GM23338 (cell line): ENCODE measurements at regions not wholly inside any gene's neighbourhood (a gene's known extent, or its start where the extent isn't known, plus 50 kb on each side); places are given as distances from the start of the nearest gene placed in this dataset.

ENCODE experiments used
- ATAC-seq: fragments of 200-7000 bp; cut with Tn5 transposase; 3 replicates; pipeline ENCODE4 v1.9.1; 2020
- DNase-seq: peaks from one replicate; pipeline ENCODE4 v3.0.0-alpha.2; 2015; ENCODE audit warnings: low spot score
- H2AFZ ChIP-seq: fragments of 200-600 bp; sonication (generic); 2 replicates; pipeline ENCODE4 v1.8.0; 2016; ENCODE audit warnings: antibody characterized with exemption, mild to moderate bottlenecking, moderate library complexity
- H3F3A ChIP-seq: fragments of 200-600 bp; sonication (generic); replicated peaks from 2 replicates; pipeline ENCODE4 v1.8.0; 2017; ENCODE audit warnings: antibody characterized with exemption, mixed run types, low read depth
- H3K27ac ChIP-seq: fragments of 200-600 bp; sonication (generic); 2 replicates; pipeline ENCODE4 v1.6.1; 2016; ENCODE audit warnings: low read depth
- H3K27me3 ChIP-seq: fragments of 200-600 bp; sonication (generic); 2 replicates; pipeline ENCODE4 v1.8.0; 2016; ENCODE audit warnings: mild to moderate bottlenecking, mixed run types, moderate library complexity; ENCODE audit not compliant: insufficient read depth
- H3K36me3 ChIP-seq: fragments of 200-600 bp; sonication (generic); 2 replicates; pipeline ENCODE4 v1.8.0; 2016; ENCODE audit warnings: mild to moderate bottlenecking; ENCODE audit not compliant: insufficient read depth
- H3K4me1 ChIP-seq: fragments of 200-600 bp; sonication (generic); 2 replicates; pipeline ENCODE4 v1.8.0; 2016; ENCODE audit warnings: mild to moderate bottlenecking, moderate library complexity; ENCODE audit not compliant: insufficient read depth
- H3K4me2 ChIP-seq: fragments of 200-600 bp; sonication (generic); 2 replicates; pipeline ENCODE4 v1.7.1; 2017; ENCODE audit warnings: mixed run types
- H3K4me3 ChIP-seq: fragments of 200-600 bp; sonication (generic); 2 replicates; pipeline ENCODE4 v1.6.1; 2016; ENCODE audit warnings: mixed run types
- H3K79me2 ChIP-seq: fragments of 200-600 bp; sonication (generic); replicated peaks from 2 replicates; pipeline ENCODE4 v1.8.0; 2017; ENCODE audit warnings: mild to moderate bottlenecking; ENCODE audit not compliant: insufficient read depth
- H3K9me2 ChIP-seq: fragments of 200-600 bp; sonication (generic); 2 replicates; pipeline ENCODE4 v1.8.0; 2017; ENCODE audit not compliant: insufficient read depth
- H4K20me1 ChIP-seq: fragments of 200-600 bp; sonication (generic); replicated peaks from 2 replicates; pipeline ENCODE4 v1.8.0; 2017; ENCODE audit warnings: mild to moderate bottlenecking; ENCODE audit not compliant: insufficient read depth
- H3K27ac Mint-ChIP-seq: 2 replicates; pipeline ENCODE4 v1.8.0; 2020; ENCODE audit warnings: inconsistent platforms, mild to moderate bottlenecking, moderate library complexity, mixed read lengths
- H3K27me3 Mint-ChIP-seq: 3 replicates; pipeline ENCODE4 v1.8.0; 2022; ENCODE audit warnings: low read depth, mild to moderate bottlenecking, moderate library complexity, mixed read lengths, inconsistent platforms; ENCODE audit not compliant: insufficient read depth, poor library complexity
- H3K36me3 Mint-ChIP-seq: 3 replicates; pipeline ENCODE4 v1.8.0; 2021; ENCODE audit warnings: low read depth, mild to moderate bottlenecking, inconsistent platforms, moderate library complexity, mixed read lengths
- H3K4me1 Mint-ChIP-seq: 3 replicates; pipeline ENCODE4 v1.8.0; 2020; ENCODE audit warnings: mild to moderate bottlenecking, inconsistent platforms, mixed read lengths
- H3K4me3 Mint-ChIP-seq: 3 replicates; pipeline ENCODE4 v1.8.0; 2021; ENCODE audit warnings: moderate library complexity, mild to moderate bottlenecking, inconsistent platforms, mixed read lengths
- H3K9me3 Mint-ChIP-seq: 3 replicates; pipeline ENCODE4 v1.8.0; 2020; ENCODE audit warnings: moderate library complexity, mild to moderate bottlenecking, inconsistent platforms, mixed read lengths
- CREB1 ChIP-seq: fragments of 250-450 bp; sonication (Bioruptor Pico); IDR thresholded peaks from 2 replicates; pipeline ENCODE4 v1.5.0; 2020; ENCODE audit warnings: low read depth, mild to moderate bottlenecking, moderate library complexity
- CTCF ChIP-seq, 2 experiments: fragments of 200-600 bp in 1 of 2; sonication (generic) in 1 of 2; conservative IDR thresholded peaks; 2 replicates each; pipeline versions ENCODE4 v1.5.1 to v1.6.1; 2016 to 2017; ENCODE audit warnings: antibody characterized with exemption in 2 of 2, low read depth in 2 of 2, mild to moderate bottlenecking in 2 of 2, moderate library complexity in 1 of 2
- EZH2phosphoT487 ChIP-seq: fragments of 200-600 bp; sonication (generic); IDR thresholded peaks from one replicate; pipeline ENCODE4 v1.8.1; 2018; ENCODE audit warnings: antibody characterized with exemption; ENCODE audit not compliant: unreplicated experiment
- POLR2AphosphoS5 ChIP-seq: IDR thresholded peaks from 2 replicates; pipeline ENCODE4 v1.6.1; 2016; ENCODE audit warnings: antibody characterized with exemption, low read depth
- REST ChIP-seq: IDR thresholded peaks from one replicate; pipeline ENCODE4 v1.6.1; 2018; ENCODE audit warnings: antibody characterized with exemption; ENCODE audit not compliant: unreplicated experiment
- STAT1 ChIP-seq: IDR thresholded peaks from one replicate; pipeline ENCODE4 v1.6.1; 2016; ENCODE audit warnings: antibody characterized with exemption; ENCODE audit not compliant: unreplicated experiment
- ZNF114 ChIP-seq: fragments of 250-450 bp; sonication (Bioruptor Pico); IDR thresholded peaks from 2 replicates; pipeline ENCODE4 v1.5.0; 2020; ENCODE audit warnings: mild to moderate bottlenecking, moderate library complexity
- ZNF331 ChIP-seq: fragments of 250-450 bp; sonication (Bioruptor Pico); IDR thresholded peaks from 2 replicates; pipeline ENCODE4 v1.5.0; 2020; ENCODE audit warnings: low read depth, mild to moderate bottlenecking, moderate library complexity
- TF ChIP-seq, protein P1 (sequence below): fragments of 250-450 bp; sonication (Bioruptor Pico); IDR thresholded peaks from 2 replicates; pipeline ENCODE4 v1.5.0; 2020; ENCODE audit warnings: mild to moderate bottlenecking, moderate library complexity
- TF ChIP-seq, protein P2 (sequence below): IDR thresholded peaks from 2 replicates; pipeline ENCODE4 v1.6.1; 2016; ENCODE audit warnings: antibody characterized with exemption

DNA sequence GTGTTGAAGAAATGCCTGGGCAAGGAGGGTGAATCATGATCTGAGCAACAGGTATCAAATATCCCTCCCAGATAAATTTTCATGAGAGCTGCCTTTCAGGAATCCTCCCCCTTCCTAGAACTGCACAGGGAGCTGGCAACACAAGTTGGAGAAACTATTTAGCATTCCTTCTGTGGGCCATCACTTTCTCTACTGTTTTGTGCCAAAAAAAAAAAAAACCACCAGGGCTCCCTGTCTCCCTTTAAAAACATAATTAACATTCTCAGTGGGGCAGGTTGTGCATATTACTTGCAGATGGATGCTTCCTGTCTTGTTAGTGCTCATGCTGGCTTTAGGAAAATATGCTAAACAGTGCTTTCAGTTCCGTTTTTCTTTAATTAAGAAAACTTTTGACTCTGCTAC, 234.9 kb upstream of the LMCD1 start (continued):
- TF ChIP-seq CREB1 (CRISPR knock-in tag) = no peak
- no peak for TF ChIP-seq POLR2AphosphoS5
- no peak for TF ChIP-seq REST
- no peak for TF ChIP-seq CTCF (conservative IDR thresholded peaks at IDR 0.05; ENCODE audit: low read depth in 2 of 2)

GRCh38 chr3:8273479-8273878, 228.1 kb upstream of the LMCD1 start:
- ATAC-seq (no peak), DNase-seq (no peak)
- H3K27me3 Mint-ChIP-seq = no peaks in the 10 kb centered on the region
- H3K27ac Mint-ChIP-seq = no peak overlapping the region
- peaks cover 4% of the 10 kb centered on the region; the same call in 2 of the 3 replicates for H3K9me3 Mint-ChIP-seq
- H3K27me3 ChIP-seq = no peaks in the 10 kb centered on the region
- no peak overlapping the region for H3K4me2 ChIP-seq
- H4K20me1 ChIP-seq = no peaks in the 10 kb centered on the region
- no peaks in the 10 kb centered on the region; the same call in 1 of the 2 replicates for H3K9me2 ChIP-seq
- H3K4me1 ChIP-seq = peaks cover 10% of the 10 kb centered on the region
- peaks cover 15% of the 10 kb centered on the region; the same call in 2 of the 3 replicates for H3K4me1 Mint-ChIP-seq
- no peaks in the 10 kb centered on the region for H3K36me3 Mint-ChIP-seq
- no peak overlapping the region for H3K27ac ChIP-seq
- H2AFZ ChIP-seq = no peak overlapping the region
- H3K36me3 ChIP-seq = no peaks in the 10 kb centered on the region
- no peak overlapping the region for H3K4me3 Mint-ChIP-seq
- H3F3A ChIP-seq = no peaks in the 10 kb centered on the region
- no peaks in the 10 kb centered on the region for H3K79me2 ChIP-seq
- no peak overlapping the region for H3K4me3 ChIP-seq
- TF ChIP-seq CTCF (conservative IDR thresholded peaks at IDR 0.05; ENCODE audit: low read depth in 2 of 2) = no peak
- no peak for TF ChIP-seq EZH2phosphoT487
- no peak for TF ChIP-seq ZNF331
- TF ChIP-seq POLR2AphosphoS5 = no peak
- no peak for TF ChIP-seq ZNF114
- TF ChIP-seq STAT1 = no peak
- TF ChIP-seq, protein P1, sequence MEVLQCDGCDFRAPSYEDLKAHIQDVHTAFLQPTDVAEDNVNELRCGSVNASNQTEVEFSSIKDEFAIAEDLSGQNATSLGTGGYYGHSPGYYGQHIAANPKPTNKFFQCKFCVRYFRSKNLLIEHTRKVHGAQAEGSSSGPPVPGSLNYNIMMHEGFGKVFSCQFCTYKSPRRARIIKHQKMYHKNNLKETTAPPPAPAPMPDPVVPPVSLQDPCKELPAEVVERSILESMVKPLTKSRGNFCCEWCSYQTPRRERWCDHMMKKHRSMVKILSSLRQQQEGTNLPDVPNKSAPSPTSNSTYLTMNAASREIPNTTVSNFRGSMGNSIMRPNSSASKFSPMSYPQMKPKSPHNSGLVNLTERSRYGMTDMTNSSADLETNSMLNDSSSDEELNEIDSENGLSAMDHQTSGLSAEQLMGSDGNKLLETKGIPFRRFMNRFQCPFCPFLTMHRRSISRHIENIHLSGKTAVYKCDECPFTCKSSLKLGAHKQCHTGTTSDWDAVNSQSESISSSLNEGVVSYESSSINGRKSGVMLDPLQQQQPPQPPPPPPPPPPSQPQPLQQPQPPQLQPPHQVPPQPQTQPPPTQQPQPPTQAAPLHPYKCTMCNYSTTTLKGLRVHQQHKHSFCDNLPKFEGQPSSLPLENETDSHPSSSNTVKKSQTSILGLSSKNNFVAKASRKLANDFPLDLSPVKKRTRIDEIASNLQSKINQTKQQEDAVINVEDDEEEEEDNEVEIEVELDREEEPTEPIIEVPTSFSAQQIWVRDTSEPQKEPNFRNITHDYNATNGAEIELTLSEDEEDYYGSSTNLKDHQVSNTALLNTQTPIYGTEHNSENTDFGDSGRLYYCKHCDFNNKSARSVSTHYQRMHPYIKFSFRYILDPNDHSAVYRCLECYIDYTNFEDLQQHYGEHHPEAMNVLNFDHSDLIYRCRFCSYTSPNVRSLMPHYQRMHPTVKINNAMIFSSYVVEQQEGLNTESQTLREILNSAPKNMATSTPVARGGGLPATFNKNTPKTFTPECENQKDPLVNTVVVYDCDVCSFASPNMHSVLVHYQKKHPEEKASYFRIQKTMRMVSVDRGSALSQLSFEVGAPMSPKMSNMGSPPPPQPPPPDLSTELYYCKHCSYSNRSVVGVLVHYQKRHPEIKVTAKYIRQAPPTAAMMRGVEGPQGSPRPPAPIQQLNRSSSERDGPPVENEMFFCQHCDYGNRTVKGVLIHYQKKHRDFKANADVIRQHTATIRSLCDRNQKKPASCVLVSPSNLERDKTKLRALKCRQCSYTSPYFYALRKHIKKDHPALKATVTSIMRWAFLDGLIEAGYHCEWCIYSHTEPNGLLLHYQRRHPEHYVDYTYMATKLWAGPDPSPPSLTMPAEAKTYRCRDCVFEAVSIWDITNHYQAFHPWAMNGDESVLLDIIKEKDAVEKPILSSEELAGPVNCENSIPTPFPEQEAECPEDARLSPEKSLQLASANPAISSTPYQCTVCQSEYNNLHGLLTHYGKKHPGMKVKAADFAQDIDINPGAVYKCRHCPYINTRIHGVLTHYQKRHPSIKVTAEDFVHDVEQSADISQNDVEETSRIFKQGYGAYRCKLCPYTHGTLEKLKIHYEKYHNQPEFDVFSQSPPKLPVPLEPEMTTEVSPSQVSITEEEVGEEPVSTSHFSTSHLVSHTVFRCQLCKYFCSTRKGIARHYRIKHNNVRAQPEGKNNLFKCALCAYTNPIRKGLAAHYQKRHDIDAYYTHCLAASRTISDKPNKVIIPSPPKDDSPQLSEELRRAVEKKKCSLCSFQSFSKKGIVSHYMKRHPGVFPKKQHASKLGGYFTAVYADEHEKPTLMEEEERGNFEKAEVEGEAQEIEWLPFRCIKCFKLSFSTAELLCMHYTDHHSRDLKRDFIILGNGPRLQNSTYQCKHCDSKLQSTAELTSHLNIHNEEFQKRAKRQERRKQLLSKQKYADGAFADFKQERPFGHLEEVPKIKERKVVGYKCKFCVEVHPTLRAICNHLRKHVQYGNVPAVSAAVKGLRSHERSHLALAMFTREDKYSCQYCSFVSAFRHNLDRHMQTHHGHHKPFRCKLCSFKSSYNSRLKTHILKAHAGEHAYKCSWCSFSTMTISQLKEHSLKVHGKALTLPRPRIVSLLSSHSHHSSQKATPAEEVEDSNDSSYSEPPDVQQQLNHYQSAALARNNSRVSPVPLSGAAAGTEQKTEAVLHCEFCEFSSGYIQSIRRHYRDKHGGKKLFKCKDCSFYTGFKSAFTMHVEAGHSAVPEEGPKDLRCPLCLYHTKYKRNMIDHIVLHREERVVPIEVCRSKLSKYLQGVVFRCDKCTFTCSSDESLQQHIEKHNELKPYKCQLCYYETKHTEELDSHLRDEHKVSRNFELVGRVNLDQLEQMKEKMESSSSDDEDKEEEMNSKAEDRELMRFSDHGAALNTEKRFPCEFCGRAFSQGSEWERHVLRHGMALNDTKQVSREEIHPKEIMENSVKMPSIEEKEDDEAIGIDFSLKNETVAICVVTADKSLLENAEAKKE (CRISPR knock-in tag) = no peak
- TF ChIP-seq, protein P2, sequence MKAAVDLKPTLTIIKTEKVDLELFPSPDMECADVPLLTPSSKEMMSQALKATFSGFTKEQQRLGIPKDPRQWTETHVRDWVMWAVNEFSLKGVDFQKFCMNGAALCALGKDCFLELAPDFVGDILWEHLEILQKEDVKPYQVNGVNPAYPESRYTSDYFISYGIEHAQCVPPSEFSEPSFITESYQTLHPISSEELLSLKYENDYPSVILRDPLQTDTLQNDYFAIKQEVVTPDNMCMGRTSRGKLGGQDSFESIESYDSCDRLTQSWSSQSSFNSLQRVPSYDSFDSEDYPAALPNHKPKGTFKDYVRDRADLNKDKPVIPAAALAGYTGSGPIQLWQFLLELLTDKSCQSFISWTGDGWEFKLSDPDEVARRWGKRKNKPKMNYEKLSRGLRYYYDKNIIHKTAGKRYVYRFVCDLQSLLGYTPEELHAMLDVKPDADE = no peak
